BLaER1 (cell line): ENCODE measurements at regions not wholly inside any gene's neighbourhood (a gene's known extent, or its start where the extent isn't known, plus 50 kb on each side); places are given as distances from the start of the nearest gene placed in this dataset.
"Not testable (repeated sequence)": the region's sequence is repeated elsewhere in the genome, so short reads cannot be mapped to it uniquely, and the experiment has no call there.

Source experiments
- H3K27ac ChIP-seq: shearing (Covaris generic); formaldehyde crosslinking; 2 replicates; pipeline ENCODE4 v1.8.1; 2022
- H3K27me3 ChIP-seq: shearing (Covaris generic); formaldehyde crosslinking; 2 replicates; pipeline ENCODE4 v1.8.1; 2022
- H3K36me3 ChIP-seq: shearing (Covaris generic); formaldehyde crosslinking; 2 replicates; pipeline ENCODE4 v1.8.1; 2022
- H3K4me1 ChIP-seq: shearing (Covaris generic); formaldehyde crosslinking; 2 replicates; pipeline ENCODE4 v1.8.1; 2022
- H3K4me2 ChIP-seq: shearing (Covaris generic); formaldehyde crosslinking; 2 replicates; pipeline ENCODE4 v1.8.1; 2022
- H3K4me3 ChIP-seq: shearing (Covaris generic); formaldehyde crosslinking; 2 replicates; pipeline ENCODE4 v1.8.1; 2022
- H3K9ac ChIP-seq: shearing (Covaris generic); formaldehyde crosslinking; 2 replicates; pipeline ENCODE4 v1.8.1; 2022
- H3K9me3 ChIP-seq: shearing (Covaris generic); formaldehyde crosslinking; 2 replicates; pipeline ENCODE4 v1.8.1; 2022
- H4K20me1 ChIP-seq: shearing (Covaris generic); formaldehyde crosslinking; 2 replicates; pipeline ENCODE4 v1.8.1; 2022
- Cebpa-rat ChIP-seq: shearing (Covaris generic); IDR thresholded peaks from 2 replicates; pipeline ENCODE4 v1.8.1; 2022

DNA sequence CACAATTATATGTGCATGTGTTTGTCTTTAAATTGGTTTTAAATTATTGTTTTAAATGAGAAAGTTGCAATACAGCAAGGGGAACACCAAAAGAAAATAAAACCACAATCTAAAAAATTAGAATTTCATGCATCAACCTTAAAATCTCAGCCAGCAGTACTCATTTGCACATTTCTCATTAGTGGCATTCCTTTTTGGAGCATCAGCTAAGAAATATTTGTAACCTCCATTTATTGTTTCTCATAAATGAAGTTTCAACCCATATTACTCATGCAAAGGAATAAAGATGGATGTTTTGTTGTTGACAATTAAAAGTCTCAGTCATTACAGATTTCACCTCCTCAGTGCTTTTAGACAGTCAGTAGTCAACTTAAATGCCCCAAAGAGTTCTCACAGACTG lies 160.1 kb downstream of the TBX15 start:
- TF ChIP-seq Cebpa-rat: no peak
- H3K4me1 ChIP-seq: no peaks in the 10 kb centered on the region
- H3K4me2 ChIP-seq: no peak overlapping the region
- no peak overlapping the region for H3K4me3 ChIP-seq
- no peak overlapping the region for H3K9ac ChIP-seq
- no peaks in the 10 kb centered on the region for H4K20me1 ChIP-seq
- H3K27me3 ChIP-seq: no peaks in the 10 kb centered on the region
- H3K36me3 ChIP-seq: no peaks in the 10 kb centered on the region
- H3K27ac ChIP-seq: no peak overlapping the region
- no peaks in the 10 kb centered on the region for H3K9me3 ChIP-seq

DNA sequence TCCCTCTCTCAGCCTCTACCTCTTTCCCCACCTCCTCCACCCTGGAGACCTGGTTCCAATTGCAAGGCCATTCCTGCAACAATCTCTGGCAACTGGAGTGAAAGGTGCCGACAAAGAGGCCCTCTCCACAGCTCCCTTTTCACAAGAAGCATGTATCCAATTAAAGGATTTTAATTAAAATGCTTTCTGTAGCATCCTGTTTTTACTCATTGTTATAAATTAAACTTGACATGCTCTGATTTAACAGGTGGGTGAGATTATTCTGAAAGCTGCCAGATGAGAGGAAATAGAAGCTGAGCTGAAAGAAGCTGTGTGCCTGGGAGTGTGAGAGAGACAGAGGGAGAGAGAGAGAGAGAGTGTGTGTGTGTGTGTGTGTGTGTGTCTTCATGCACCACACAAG lies 160.5 kb downstream of the TBX15 start:
- Histone ChIP-seq H3K4me3 (no peak overlapping the region), H3K9me3 (no peaks in the 10 kb centered on the region), H3K4me1 (no peaks in the 10 kb centered on the region), H3K27me3 (no peaks in the 10 kb centered on the region), H4K20me1 (no peaks in the 10 kb centered on the region), H3K36me3 (no peaks in the 10 kb centered on the region), H3K27ac (no peak overlapping the region), H3K9ac (no peak overlapping the region), H3K4me2 (no peak overlapping the region)
- TF ChIP-seq Cebpa-rat: no peak

DNA sequence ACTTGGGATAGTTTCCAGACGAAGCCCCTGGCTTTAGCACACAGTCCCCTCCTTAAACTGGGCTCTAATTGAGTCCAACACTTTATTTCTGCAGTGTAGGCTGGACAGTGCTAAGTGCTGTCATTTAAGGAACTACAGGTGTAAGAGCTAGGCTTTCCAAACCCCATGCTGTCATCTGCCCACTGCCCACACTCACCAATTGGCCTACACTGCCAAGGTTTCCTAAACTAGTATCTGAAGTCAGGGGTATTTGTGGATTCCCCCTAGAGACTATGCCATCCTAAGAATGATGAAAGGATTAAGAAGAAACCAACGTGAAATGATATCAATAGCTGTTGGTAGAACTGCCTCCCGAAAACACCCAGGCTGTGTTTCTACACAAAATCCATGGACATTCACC lies 160.9 kb downstream of the TBX15 start:
- Histone ChIP-seq H3K9me3 (no peaks in the 10 kb centered on the region), H4K20me1 (no peaks in the 10 kb centered on the region), H3K36me3 (no peaks in the 10 kb centered on the region), H3K27ac (no peak overlapping the region), H3K27me3 (no peaks in the 10 kb centered on the region), H3K4me3 (no peak overlapping the region), H3K4me2 (no peak overlapping the region), H3K9ac (no peak overlapping the region), H3K4me1 (no peaks in the 10 kb centered on the region)
- no peak for TF ChIP-seq Cebpa-rat

DNA sequence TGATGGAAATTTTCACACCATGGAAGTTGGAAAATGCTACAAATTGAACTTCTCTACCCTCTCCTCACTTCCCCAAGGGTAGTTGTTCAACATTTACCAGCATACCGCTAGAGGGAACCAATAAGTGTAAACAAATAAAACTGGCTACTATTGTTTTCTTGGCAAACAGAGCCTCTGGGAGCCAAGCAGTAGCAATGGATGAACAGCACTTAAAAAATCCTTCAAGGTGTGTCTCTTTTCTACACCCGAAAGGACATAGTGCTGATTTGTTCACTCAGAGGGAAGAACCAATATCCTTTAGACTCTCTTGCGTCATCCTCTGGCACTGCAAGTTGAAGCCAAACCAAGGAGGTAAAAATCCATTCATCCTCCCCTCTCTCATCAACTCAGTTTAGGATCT lies 161.5 kb downstream of the TBX15 start:
- H3K4me3 ChIP-seq: no peak overlapping the region
- H3K27me3 ChIP-seq: no peaks in the 10 kb centered on the region
- H4K20me1 ChIP-seq: no peaks in the 10 kb centered on the region
- H3K36me3 ChIP-seq: no peaks in the 10 kb centered on the region
- TF ChIP-seq Cebpa-rat: no peak
- no peak overlapping the region for H3K4me2 ChIP-seq
- H3K9me3 ChIP-seq: no peaks in the 10 kb centered on the region
- H3K4me1 ChIP-seq: no peaks in the 10 kb centered on the region
- H3K27ac ChIP-seq: no peak overlapping the region
- no peak overlapping the region for H3K9ac ChIP-seq

DNA sequence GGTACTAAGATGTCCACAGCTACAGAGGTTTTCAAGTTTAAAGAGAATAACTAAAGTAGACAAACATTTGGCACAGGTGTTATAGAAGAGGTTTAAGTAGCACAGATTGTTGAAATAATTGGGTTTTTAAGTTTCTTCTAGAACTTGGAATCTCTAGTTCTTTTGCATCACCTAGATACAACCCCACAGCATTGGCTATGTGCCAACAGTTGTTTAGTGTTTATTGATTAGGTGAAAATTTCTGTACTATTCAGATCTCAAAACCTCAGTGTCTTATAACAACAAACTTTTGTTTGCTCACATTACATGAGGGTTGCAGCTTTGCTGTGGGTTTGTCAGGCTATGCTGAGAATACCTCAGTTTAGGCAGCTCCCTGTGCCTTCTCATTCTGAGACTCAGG lies 162.5 kb downstream of the TBX15 start:
- Histone ChIP-seq H3K36me3 (no peaks in the 10 kb centered on the region), H3K4me2 (no peak overlapping the region), H3K27me3 (no peaks in the 10 kb centered on the region), H3K9ac (no peak overlapping the region), H3K27ac (no peak overlapping the region), H3K4me1 (no peaks in the 10 kb centered on the region), H3K9me3 (no peaks in the 10 kb centered on the region), H4K20me1 (no peaks in the 10 kb centered on the region), H3K4me3 (no peak overlapping the region)
- TF ChIP-seq Cebpa-rat: no peak

DNA sequence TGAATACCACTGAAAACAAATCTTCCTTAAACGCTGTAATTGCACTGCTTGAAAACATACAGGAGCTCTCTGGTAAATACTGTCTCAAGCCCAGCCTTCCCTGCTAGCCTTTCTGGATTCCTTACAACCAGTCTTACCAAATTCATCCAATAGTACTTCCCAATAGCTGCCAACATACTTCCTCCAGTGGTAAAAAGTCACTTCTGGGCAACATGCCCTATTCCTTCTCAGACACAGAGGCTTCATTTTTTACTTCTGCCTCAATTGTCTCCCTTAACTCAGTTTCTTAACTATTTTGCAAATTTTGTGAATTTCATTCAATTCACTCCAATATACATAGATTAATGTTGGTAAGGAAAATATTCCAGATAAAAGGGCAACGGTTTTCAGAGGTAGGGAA lies 166.3 kb downstream of the TBX15 start:
- H3K27ac ChIP-seq: no peak overlapping the region
- H3K9ac ChIP-seq: no peak overlapping the region
- H4K20me1 ChIP-seq: no peaks in the 10 kb centered on the region
- TF ChIP-seq Cebpa-rat: no peak
- H3K9me3 ChIP-seq: no peaks in the 10 kb centered on the region
- H3K27me3 ChIP-seq: no peaks in the 10 kb centered on the region
- no peak overlapping the region for H3K4me3 ChIP-seq
- no peaks in the 10 kb centered on the region for H3K36me3 ChIP-seq
- no peak overlapping the region for H3K4me2 ChIP-seq
- no peaks in the 10 kb centered on the region for H3K4me1 ChIP-seq

DNA sequence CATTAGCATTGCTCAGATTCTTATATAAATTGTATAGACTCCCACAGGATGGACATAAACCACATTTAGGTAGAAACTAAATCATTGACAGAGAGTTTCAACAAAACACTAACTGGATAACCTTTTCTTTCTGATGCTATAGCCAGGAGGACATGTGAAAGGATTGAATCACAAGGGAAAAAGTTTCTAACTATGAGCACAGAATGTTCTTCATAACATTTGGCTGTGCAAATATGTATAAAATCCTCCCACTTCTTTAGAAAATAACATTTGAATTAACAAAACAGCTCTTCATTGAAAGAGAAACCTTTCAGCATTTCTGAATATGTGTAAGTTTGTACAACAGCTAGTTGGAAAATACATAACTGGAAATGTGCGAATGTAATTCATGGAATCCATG lies 167.3 kb downstream of the TBX15 start:
- Histone ChIP-seq H4K20me1 (no peaks in the 10 kb centered on the region), H3K4me1 (no peaks in the 10 kb centered on the region), H3K27me3 (no peaks in the 10 kb centered on the region), H3K4me3 (no peak overlapping the region), H3K4me2 (no peak overlapping the region), H3K9ac (no peak overlapping the region), H3K27ac (no peak overlapping the region), H3K9me3 (no peaks in the 10 kb centered on the region), H3K36me3 (no peaks in the 10 kb centered on the region)
- no peak for TF ChIP-seq Cebpa-rat

DNA sequence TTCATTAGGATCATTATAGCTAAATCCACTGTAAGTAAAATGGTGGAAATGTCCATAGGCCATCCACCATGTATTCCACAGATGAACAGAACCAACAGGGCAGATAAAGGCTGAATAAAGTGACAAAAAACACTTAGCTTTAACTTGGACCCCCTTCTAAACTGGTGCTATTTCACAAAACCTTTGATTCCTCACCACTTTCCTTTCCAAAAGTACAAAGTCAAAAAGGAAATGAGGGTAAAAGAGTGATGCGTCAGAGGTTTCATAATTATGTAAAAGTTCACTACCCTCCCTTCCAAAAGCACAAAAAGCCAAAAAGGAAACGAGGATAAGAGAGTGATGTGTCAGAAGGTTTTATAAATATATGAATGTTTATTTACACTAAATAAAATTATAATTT lies 172.2 kb downstream of the TBX15 start:
- no peaks in the 10 kb centered on the region for H3K9me3 ChIP-seq
- H3K36me3 ChIP-seq: no peaks in the 10 kb centered on the region
- no peak overlapping the region for H3K4me3 ChIP-seq
- H3K27ac ChIP-seq: no peak overlapping the region
- no peaks in the 10 kb centered on the region for H3K27me3 ChIP-seq
- H3K4me1 ChIP-seq: no peaks in the 10 kb centered on the region
- H4K20me1 ChIP-seq: no peaks in the 10 kb centered on the region
- TF ChIP-seq Cebpa-rat: no peak
- no peak overlapping the region for H3K9ac ChIP-seq
- H3K4me2 ChIP-seq: no peak overlapping the region

DNA sequence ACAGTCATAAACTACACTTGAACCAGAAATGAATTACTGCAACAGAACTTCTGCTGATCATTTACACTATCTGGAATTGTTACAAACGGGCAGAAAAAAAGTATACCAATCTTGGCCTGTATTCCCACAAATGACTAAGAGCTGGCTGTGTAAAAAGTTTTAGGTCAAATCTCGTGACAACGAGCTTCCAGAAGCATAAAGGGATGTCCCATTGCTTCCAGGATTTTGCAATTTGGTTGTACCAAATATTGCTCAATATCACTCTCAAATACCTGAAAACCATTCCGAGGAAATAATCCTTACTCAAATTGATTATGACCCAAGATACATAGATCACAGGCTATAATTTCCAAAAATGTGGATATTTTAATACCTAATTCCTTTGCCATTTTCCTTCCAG lies 175.6 kb downstream of the TBX15 start:
- Histone ChIP-seq H3K27ac (no peak overlapping the region), H4K20me1 (no peaks in the 10 kb centered on the region), H3K4me2 (no peak overlapping the region), H3K27me3 (no peaks in the 10 kb centered on the region), H3K4me3 (no peak overlapping the region), H3K36me3 (no peaks in the 10 kb centered on the region), H3K9ac (no peak overlapping the region), H3K4me1 (no peaks in the 10 kb centered on the region), H3K9me3 (no peaks in the 10 kb centered on the region)
- no peak for TF ChIP-seq Cebpa-rat

DNA sequence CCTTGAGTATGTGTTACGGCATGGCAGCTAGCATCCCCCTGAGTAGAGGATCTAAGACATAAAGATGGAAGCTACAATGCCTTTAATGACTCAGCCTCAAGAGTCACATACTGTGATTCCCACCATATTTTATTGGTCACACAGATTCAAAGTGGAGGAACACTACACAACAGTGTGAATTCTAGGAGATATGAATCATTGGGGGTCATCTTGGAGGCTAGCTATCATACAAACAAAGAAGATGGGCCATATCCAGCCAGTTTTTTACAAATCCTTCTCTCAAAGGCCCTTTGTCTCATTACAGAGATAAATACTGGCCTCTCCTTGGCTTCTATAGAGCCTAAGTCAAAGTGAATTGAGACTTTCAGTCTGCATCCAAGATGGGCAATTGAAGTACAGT lies 177.0 kb downstream of the TBX15 start:
- Histone ChIP-seq H3K4me2 (no peak overlapping the region), H3K4me3 (no peak overlapping the region), H3K27ac (no peak overlapping the region), H3K27me3 (no peaks in the 10 kb centered on the region), H4K20me1 (no peaks in the 10 kb centered on the region), H3K36me3 (no peaks in the 10 kb centered on the region), H3K9me3 (no peaks in the 10 kb centered on the region), H3K9ac (no peak overlapping the region), H3K4me1 (no peaks in the 10 kb centered on the region)
- TF ChIP-seq Cebpa-rat: no peak

DNA sequence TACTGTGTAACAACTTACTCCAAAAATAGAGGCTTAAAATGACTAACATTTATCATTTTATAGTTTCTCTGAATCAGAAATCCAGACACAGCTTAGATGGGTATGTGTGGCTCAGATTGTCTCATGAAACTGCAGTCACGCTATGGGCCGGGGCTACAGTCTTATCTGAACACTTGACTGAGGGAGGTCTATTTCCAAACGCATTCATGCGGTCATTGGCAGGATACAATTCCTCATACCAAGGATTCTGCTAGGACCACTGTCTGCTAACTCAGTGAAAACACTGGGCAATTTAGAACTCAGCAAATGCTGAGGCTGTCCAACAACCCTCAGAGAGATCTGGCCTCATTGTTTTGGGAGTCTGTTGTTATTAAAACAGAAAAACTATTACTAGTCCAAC lies 178.6 kb downstream of the TBX15 start:
- H3K9ac ChIP-seq: no peak overlapping the region
- no peaks in the 10 kb centered on the region for H3K27me3 ChIP-seq
- H4K20me1 ChIP-seq: no peaks in the 10 kb centered on the region
- TF ChIP-seq Cebpa-rat: no peak
- no peaks in the 10 kb centered on the region for H3K36me3 ChIP-seq
- H3K27ac ChIP-seq: no peak overlapping the region
- no peaks in the 10 kb centered on the region for H3K9me3 ChIP-seq
- no peak overlapping the region for H3K4me3 ChIP-seq
- H3K4me2 ChIP-seq: no peak overlapping the region
- H3K4me1 ChIP-seq: no peaks in the 10 kb centered on the region

DNA sequence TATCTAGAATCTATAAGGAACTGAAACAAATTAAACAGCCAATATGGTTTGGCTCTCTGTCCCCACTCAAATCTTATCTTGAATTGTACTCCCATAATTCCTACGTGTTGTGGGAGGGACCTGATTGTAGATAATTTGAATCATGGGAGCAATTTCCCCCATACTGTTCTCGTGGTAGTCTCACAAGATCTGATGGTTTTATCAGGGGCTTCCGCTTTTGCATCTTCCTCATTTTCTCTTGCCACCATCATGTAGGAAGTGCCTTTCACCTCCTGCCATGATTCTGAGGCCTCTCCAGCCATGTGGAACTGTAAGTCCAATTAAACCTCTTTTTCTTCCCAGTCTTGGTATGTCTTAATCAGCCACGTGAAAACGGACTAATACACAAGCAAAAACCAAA lies 185.0 kb downstream of the TBX15 start:
- not testable (repeated sequence) for H3K36me3 ChIP-seq, H3K9me3 ChIP-seq, H3K27ac ChIP-seq, H3K9ac ChIP-seq, H3K4me1 ChIP-seq, H3K4me3 ChIP-seq, H4K20me1 ChIP-seq, H3K27me3 ChIP-seq, H3K4me2 ChIP-seq
